Neural cell (in vitro differentiated cells): ENCODE measurements at regions not wholly inside any gene's neighbourhood (a gene's known extent, or its start where the extent isn't known, plus 50 kb on each side); places are given as distances from the start of the nearest gene placed in this dataset.
A peak's percentile ranks its signal among the peaks of the same experiment; 100 is the strongest.

Source experiments
- H2AFZ ChIP-seq: fragments of 200-600, 300-800 bp; sonication (generic), shearing (Covaris generic); 2 replicates; pipeline ENCODE4 v1.6.0; 2014; ENCODE audit warnings: low read depth, mild to moderate bottlenecking, antibody characterized with exemption, low read length, moderate library complexity
- H3F3A ChIP-seq: fragments of 200-600 bp; shearing (Covaris generic); 2 replicates; pipeline ENCODE4 v1.6.1; 2016; ENCODE audit warnings: mild to moderate bottlenecking, moderate library complexity, mixed read lengths, antibody characterized with exemption, low read length; ENCODE audit not compliant: insufficient read depth, poor library complexity, severe bottlenecking
- H3K27ac ChIP-seq: fragments of 200-600, 300-800 bp; sonication (generic), shearing (Covaris generic); 2 replicates; pipeline ENCODE4 v1.5.1; 2014; ENCODE audit warnings: mild to moderate bottlenecking, low read length, moderate library complexity
- H3K27me3 ChIP-seq: fragments of 300-800, 200-600 bp; sonication (generic), shearing (Covaris generic); 2 replicates; pipeline ENCODE4 v1.6.0; 2014; ENCODE audit warnings: mild to moderate bottlenecking, low read depth, low read length, moderate library complexity; ENCODE audit not compliant: insufficient read depth
- H3K36me3 ChIP-seq: fragments of 300-800, 200-600 bp; sonication (generic), shearing (Covaris generic); 2 replicates; pipeline ENCODE4 v1.5.1; 2014; ENCODE audit warnings: mild to moderate bottlenecking, antibody characterized with exemption, low read length, moderate library complexity; ENCODE audit not compliant: insufficient read depth
- H3K4me2 ChIP-seq: fragments of 300-800, 200-600 bp; sonication (generic), shearing (Covaris generic); 2 replicates; pipeline ENCODE4 v1.6.0; 2014; ENCODE audit warnings: mild to moderate bottlenecking, low read length
- H3K4me3 ChIP-seq: fragments of 300-800, 200-600 bp; sonication (generic), shearing (Covaris generic); 2 replicates; pipeline ENCODE4 v1.5.1; 2014; ENCODE audit warnings: mild to moderate bottlenecking, low read length, moderate library complexity
- H3K79me2 ChIP-seq: fragments of 200-600 bp; shearing (Covaris generic); replicated peaks from 2 replicates; pipeline ENCODE4 v1.6.0; 2014; ENCODE audit warnings: mild to moderate bottlenecking, low read length, moderate library complexity; ENCODE audit not compliant: insufficient read depth
- H3K9ac ChIP-seq: fragments of 300-800, 200-600 bp; sonication (generic), shearing (Covaris generic); 2 replicates; pipeline ENCODE4 v1.6.1; 2016; ENCODE audit warnings: mild to moderate bottlenecking, low read length, mixed read lengths
- H3K9me2 ChIP-seq: fragments of 200-600 bp; shearing (Covaris generic); 2 replicates; pipeline ENCODE4 v1.6.1; 2016; ENCODE audit warnings: mild to moderate bottlenecking, low read length, mixed read lengths; ENCODE audit not compliant: insufficient read depth
- H3K9me3 ChIP-seq: fragments of 200-600, 300-800 bp; sonication (generic), shearing (Covaris generic); 2 replicates; pipeline ENCODE4 v1.6.1; 2016; ENCODE audit warnings: mild to moderate bottlenecking, mixed run types, low read length, moderate library complexity, mixed read lengths
- H4K20me1 ChIP-seq: fragments of 200-600 bp; shearing (Covaris generic); 2 replicates; pipeline ENCODE4 v1.6.1; 2016; ENCODE audit warnings: mild to moderate bottlenecking, mixed run types; ENCODE audit not compliant: insufficient read depth
- CTCF ChIP-seq: fragments of 450-650 bp; IDR thresholded peaks from 2 replicates; pipeline ENCODE4 v1.5.1; 2014; ENCODE audit warnings: antibody characterized with exemption, mild to moderate bottlenecking, moderate library complexity; ENCODE audit not compliant: poor library complexity, severe bottlenecking
- EP300 ChIP-seq: fragments of 450-650 bp; conservative IDR thresholded peaks from 2 replicates; pipeline ENCODE4 v1.6.1; 2014; ENCODE audit warnings: antibody characterized with exemption, mild to moderate bottlenecking, moderate library complexity; ENCODE audit not compliant: poor library complexity, severe bottlenecking
- EZH2 ChIP-seq: fragments of 200-600, 300-800 bp; shearing (Covaris generic), sonication (generic); IDR thresholded peaks from 2 replicates; pipeline ENCODE4 v1.6.1; 2014; ENCODE audit warnings: antibody characterized with exemption, low read length, borderline replicate concordance, mild to moderate bottlenecking; ENCODE audit not compliant: insufficient read depth, poor library complexity, severe bottlenecking
- MXI1 ChIP-seq: fragments of 450-650 bp; conservative IDR thresholded peaks from 2 replicates; pipeline ENCODE4 v1.6.1; 2014; ENCODE audit warnings: antibody characterized with exemption, mild to moderate bottlenecking; ENCODE audit not compliant: poor library complexity, severe bottlenecking
- POLR2AphosphoS5 ChIP-seq: IDR thresholded peaks from 2 replicates; pipeline ENCODE4 v1.6.1; 2012
- RAD21 ChIP-seq: fragments of 450-650 bp; conservative IDR thresholded peaks from 2 replicates; pipeline ENCODE4 v1.6.1; 2014; ENCODE audit warnings: antibody characterized with exemption, mild to moderate bottlenecking, moderate library complexity
- REST ChIP-seq: IDR thresholded peaks from 2 replicates; pipeline ENCODE4 v1.6.1; 2012; ENCODE audit warnings: borderline replicate concordance
- SMC3 ChIP-seq: fragments of 450-650 bp; conservative IDR thresholded peaks from 2 replicates; pipeline ENCODE4 v1.6.1; 2014; ENCODE audit warnings: antibody characterized with exemption, mild to moderate bottlenecking, moderate library complexity; ENCODE audit not compliant: poor library complexity
- TAF1 ChIP-seq: IDR thresholded peaks from 2 replicates; pipeline ENCODE4 v1.6.1; 2012; ENCODE audit warnings: low read depth

GRCh38 chr16:7804635-7805195, 472.1 kb downstream of the RBFOX1 start:
- no peak overlapping the region for H2AFZ ChIP-seq
- no peaks in the 10 kb centered on the region for H3F3A ChIP-seq
- peak overlapping the region; percentile 11 for H3K9ac ChIP-seq
- H4K20me1 ChIP-seq, result no peaks in the 10 kb centered on the region
- no peaks in the 10 kb centered on the region for H3K27me3 ChIP-seq
- no peaks in the 10 kb centered on the region for H3K36me3 ChIP-seq
- H3K4me2 ChIP-seq, result peak overlapping the region; percentile 16
- TF ChIP-seq MXI1, result peak; percentile 26
- peak; percentile 89 for TF ChIP-seq REST
- peak; percentile 32 for TF ChIP-seq SMC3
- TF ChIP-seq POLR2AphosphoS5, result peak; percentile 88
- TF ChIP-seq EP300, result peak; percentile 56
- no peak for TF ChIP-seq CTCF
- TF ChIP-seq RAD21, result no peak
- no peaks in the 10 kb centered on the region for H3K79me2 ChIP-seq
- H3K9me2 ChIP-seq, result no peaks in the 10 kb centered on the region
- no peaks in the 10 kb centered on the region for H3K9me3 ChIP-seq
- H3K27ac ChIP-seq, result peak overlapping the region; percentile 56
- peak overlapping the region; percentile 44 for H3K4me3 ChIP-seq

GRCh38 chr16:7792346-7792745, 459.7 kb downstream of the RBFOX1 start:
- Histone ChIP-seq H3K4me3 (no peak overlapping the region), H3K4me2 (no peak overlapping the region), H3K9ac (no peak overlapping the region), H3K27me3 (no peaks in the 10 kb centered on the region), H3K9me2 (no peaks in the 10 kb centered on the region), H3K79me2 (no peaks in the 10 kb centered on the region), H3K9me3 (no peaks in the 10 kb centered on the region), H2AFZ (no peak overlapping the region), H3K36me3 (no peaks in the 10 kb centered on the region), H3K27ac (no peak overlapping the region), H4K20me1 (no peaks in the 10 kb centered on the region), H3F3A (no peaks in the 10 kb centered on the region)
- TF ChIP-seq SMC3, result no peak
- TF ChIP-seq POLR2AphosphoS5, result no peak
- TF ChIP-seq EZH2, result no peak
- no peak for TF ChIP-seq CTCF
- no peak for TF ChIP-seq TAF1
- TF ChIP-seq EP300, result no peak
- no peak for TF ChIP-seq REST
- TF ChIP-seq MXI1, result no peak
- no peak for TF ChIP-seq RAD21
